Activated T-cell treated with anti-CD3 and anti-CD28 coated beads, Interleukin-2, amount 50 U/mL, for 72 hours (primary cell): ENCODE measurements at regions not wholly inside any gene's neighbourhood (a gene's known extent, or its start where the extent isn't known, plus 50 kb on each side); places are given as distances from the start of the nearest gene placed in this dataset.
A peak's percentile ranks its signal among the peaks of the same experiment; 100 is the strongest.

ENCODE experiments used
- ATAC-seq, 2 donors: fragments of 150-1000 bp; cut with Tn5 transposase; replicated peaks in 1 of 2; 2 replicates each; pipeline ENCODE4 v1.10.0; 2021; ENCODE audit warnings: moderate library complexity in 2 of 2, mild to moderate bottlenecking in 1 of 2
- DNase-seq, 2 donors: peaks; one replicate each; pipeline ENCODE4 v3.0.0; 2021 to 2022; ENCODE audit warnings: mixed read lengths in 1 of 2
- H3K27ac Mint-ChIP-seq: one replicate; pipeline ENCODE4 v1.8.0; 2022; ENCODE audit warnings: mild to moderate bottlenecking, moderate library complexity, mixed read lengths
- H3K27me3 Mint-ChIP-seq: one replicate; pipeline ENCODE4 v1.8.0; 2022; ENCODE audit warnings: low read depth, mixed read lengths
- H3K36me3 Mint-ChIP-seq, 2 donors: one replicate each; pipeline ENCODE4 v1.8.0; 2022; ENCODE audit warnings: mixed read lengths in 2 of 2, mild to moderate bottlenecking in 1 of 2; ENCODE audit not compliant: insufficient read depth in 2 of 2
- H3K4me1 Mint-ChIP-seq: one replicate; pipeline ENCODE4 v1.8.0; 2022; ENCODE audit warnings: low read depth, mixed read lengths
- H3K4me3 Mint-ChIP-seq, 2 donors: one replicate each; pipeline ENCODE4 v1.8.0; 2022; ENCODE audit warnings: mild to moderate bottlenecking in 2 of 2, mixed read lengths in 2 of 2, moderate library complexity in 2 of 2
- H3K9me3 Mint-ChIP-seq, 2 donors: one replicate each; pipeline ENCODE4 v1.8.0; 2022; ENCODE audit warnings: mixed read lengths in 2 of 2

- Mint-ChIP-seq H3K27me3 (no peaks in the 10 kb centered on the region), H3K36me3 (peaks cover 3 to 9% of the 10 kb centered on the region in 2 donors), H3K27ac (no peak overlapping the region), H3K4me1 (peaks cover 33% of the 10 kb centered on the region), H3K9me3 (peaks cover 3 to 4% of the 10 kb centered on the region in 2 donors), H3K4me3 (no peak overlapping the region)
- ATAC-seq (no peak), DNase-seq (no peak)
Observed at GRCh38 chr1:168447871-168448270, 95.9 kb downstream of the XCL2 start.

GRCh38 chr1:168446081-168446480 lies 97.7 kb downstream of the XCL2 start:
- Mint-ChIP-seq H3K27me3 (no peaks in the 10 kb centered on the region), H3K4me3 (no peak overlapping the region), H3K27ac (no peak overlapping the region), H3K4me1 (peaks cover 39% of the 10 kb centered on the region), H3K36me3 (peaks cover 0 to 5% of the 10 kb centered on the region in 2 donors), H3K9me3 (peaks cover 0 to 4% of the 10 kb centered on the region in 2 donors)
- no peak for DNase-seq
- ATAC-seq, result no peak

DNA sequence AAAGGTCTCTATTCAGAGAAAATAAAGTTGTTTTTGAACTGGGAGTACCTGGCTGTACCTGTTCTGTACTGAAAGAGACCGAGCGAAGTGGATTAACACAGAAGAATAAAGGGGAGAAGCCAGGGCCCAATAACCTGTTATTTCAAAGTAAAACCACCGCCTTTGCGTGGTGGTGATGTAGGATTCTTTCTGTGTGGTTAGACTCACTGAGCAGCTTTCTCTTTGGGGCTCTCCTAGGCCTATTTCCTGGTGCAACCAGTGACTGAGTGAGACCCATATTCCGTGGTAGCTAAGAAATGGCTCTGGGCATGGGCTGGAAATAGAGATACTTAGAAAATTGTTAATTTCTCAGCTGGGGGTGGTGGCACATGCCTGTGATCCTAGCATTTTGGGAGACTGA lies 99.9 kb downstream of the XCL2 start:
- DNase-seq, result peak; percentile 28 to 32
- peak; percentile 63 to 67 for ATAC-seq
- Mint-ChIP-seq H3K9me3 (peaks cover 0 to 4% of the 10 kb centered on the region in 2 donors), H3K4me3 (peak overlapping the region; percentile 50 to 59), H3K27me3 (no peaks in the 10 kb centered on the region), H3K4me1 (peaks cover 56% of the 10 kb centered on the region), H3K36me3 (peaks cover 0 to 3% of the 10 kb centered on the region in 2 donors), H3K27ac (peak overlapping the region; percentile 72)

- H3K4me1 Mint-ChIP-seq, result peaks cover 58% of the 10 kb centered on the region
- H3K9me3 Mint-ChIP-seq, result peaks cover 0 to 4% of the 10 kb centered on the region in 2 donors
- ATAC-seq (no peak), DNase-seq (no peak)
- peak overlapping the region; percentile 72 for H3K27ac Mint-ChIP-seq
- peaks cover 0 to 3% of the 10 kb centered on the region in 2 donors for H3K36me3 Mint-ChIP-seq
- H3K4me3 Mint-ChIP-seq, result no peak overlapping the region
- no peaks in the 10 kb centered on the region for H3K27me3 Mint-ChIP-seq
Observed at GRCh38 chr1:168443356-168443755, 100.4 kb downstream of the XCL2 start.

- H3K36me3 Mint-ChIP-seq, result peaks cover 0 to 3% of the 10 kb centered on the region in 2 donors
- no peaks in the 10 kb centered on the region for H3K27me3 Mint-ChIP-seq
- no peak overlapping the region for H3K4me3 Mint-ChIP-seq
- peaks cover 58% of the 10 kb centered on the region for H3K4me1 Mint-ChIP-seq
- ATAC-seq (no peak), DNase-seq (no peak)
- no peak overlapping the region for H3K27ac Mint-ChIP-seq
- peaks cover 0 to 4% of the 10 kb centered on the region in 2 donors for H3K9me3 Mint-ChIP-seq
Observed at GRCh38 chr1:168442931-168443330, 100.9 kb downstream of the XCL2 start.

DNA sequence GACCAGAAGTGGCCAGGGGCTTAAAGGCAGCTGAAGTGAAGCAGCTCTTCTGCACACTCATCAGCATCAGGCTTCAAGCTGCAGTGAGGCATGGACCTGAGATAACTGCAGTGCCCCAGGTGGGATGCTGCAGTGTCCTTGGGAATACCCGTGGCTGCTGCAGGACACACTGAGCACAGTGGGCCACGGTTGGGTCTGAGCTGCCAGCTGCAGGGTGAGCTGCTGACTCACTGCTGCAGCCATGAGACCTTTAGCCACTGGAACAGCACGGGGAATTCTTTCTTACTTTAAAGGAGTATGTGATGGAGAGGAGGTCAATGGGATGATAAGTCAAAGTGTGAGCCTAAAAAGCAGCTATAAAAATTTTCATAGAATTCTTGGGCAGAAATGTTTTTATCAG lies 102.1 kb downstream of the XCL2 start:
- Mint-ChIP-seq H3K36me3 (peaks cover 0 to 3% of the 10 kb centered on the region in 2 donors), H3K4me1 (peaks cover 58% of the 10 kb centered on the region)

DNA sequence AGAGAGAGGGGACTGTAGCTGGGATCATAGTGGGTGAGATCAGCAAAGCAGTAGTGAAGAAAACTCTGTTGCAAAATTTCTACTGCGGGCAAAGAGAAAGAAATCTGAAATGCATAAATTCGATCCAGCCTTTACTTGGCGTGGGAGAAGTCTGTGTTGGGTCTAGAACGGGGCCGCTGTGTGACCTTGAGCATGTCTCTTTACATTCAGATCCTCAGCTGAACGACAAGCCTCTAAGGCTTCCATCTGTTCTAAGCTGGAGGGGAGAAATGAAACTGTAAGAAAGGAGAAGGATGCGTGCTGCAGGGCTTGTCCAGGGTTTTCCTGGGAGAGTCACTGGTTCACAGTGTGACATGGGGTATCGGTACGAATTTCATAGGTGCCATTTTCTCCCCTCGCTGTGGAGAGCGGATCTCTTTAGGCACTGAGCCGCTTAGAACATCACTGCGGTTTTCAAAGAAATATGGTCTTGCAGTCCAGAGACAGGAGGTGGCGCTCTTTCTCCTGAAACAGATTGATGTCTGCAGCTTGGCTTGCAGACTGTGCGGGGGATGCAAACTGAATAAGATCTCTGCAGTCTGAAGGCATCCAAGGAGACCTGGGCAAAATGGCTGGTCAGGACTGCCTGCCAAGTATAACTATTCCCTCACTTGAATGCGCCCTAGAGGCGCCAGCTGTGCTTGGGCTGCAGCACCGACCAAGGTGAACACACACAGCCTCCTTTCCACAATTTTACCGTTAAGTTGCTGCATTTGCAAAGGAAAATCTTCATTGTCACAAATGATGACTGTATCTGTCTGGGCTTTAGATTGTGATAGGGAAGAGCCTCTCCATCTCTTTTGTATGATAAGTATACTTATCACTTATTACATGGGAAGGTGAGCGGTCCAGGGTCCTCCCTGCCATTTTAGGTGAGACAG lies 104.1 kb downstream of the XCL2 start:
- ATAC-seq (peak; percentile 90 to 94), DNase-seq (peak; percentile 80 to 83)
- peaks cover 0 to under 1% of the 10 kb centered on the region in 2 donors for H3K36me3 Mint-ChIP-seq
- H3K27ac Mint-ChIP-seq, result peak overlapping the region; percentile 77
- no peaks in the 10 kb centered on the region for H3K27me3 Mint-ChIP-seq
- H3K4me1 Mint-ChIP-seq, result peaks cover 42% of the 10 kb centered on the region
- H3K9me3 Mint-ChIP-seq, result peaks cover 0 to 2% of the 10 kb centered on the region in 2 donors
- H3K4me3 Mint-ChIP-seq, result peak overlapping the region; percentile 71 to 75

More for the DNA sequence above, 102.1 kb downstream of the XCL2 start:
- H3K27ac Mint-ChIP-seq, result no peak overlapping the region
- H3K9me3 Mint-ChIP-seq, result peaks cover 0 to 4% of the 10 kb centered on the region in 2 donors
- ATAC-seq (no peak), DNase-seq (no peak)
- H3K4me3 Mint-ChIP-seq, result no peak overlapping the region
- no peaks in the 10 kb centered on the region for H3K27me3 Mint-ChIP-seq

DNA sequence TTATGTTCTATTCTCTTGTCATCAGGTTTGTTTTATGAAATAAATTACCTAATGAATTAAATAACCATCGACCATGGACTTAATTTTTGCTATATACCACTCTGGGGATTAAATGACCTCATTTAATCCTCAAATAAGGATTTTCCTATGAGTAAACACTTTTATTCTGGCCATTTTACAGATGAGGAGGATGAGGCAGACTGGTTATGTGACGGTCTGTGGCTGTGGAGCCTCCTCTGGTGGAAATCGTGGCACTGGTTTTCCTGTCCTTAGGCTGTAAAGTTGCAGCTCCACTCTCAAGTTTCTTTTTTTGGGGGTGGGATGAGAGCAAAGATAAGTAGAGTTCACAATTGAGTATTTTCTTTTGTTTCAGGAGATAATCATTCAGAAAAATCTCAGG lies 105.2 kb downstream of the XCL2 start:
- no peak for ATAC-seq

DNA sequence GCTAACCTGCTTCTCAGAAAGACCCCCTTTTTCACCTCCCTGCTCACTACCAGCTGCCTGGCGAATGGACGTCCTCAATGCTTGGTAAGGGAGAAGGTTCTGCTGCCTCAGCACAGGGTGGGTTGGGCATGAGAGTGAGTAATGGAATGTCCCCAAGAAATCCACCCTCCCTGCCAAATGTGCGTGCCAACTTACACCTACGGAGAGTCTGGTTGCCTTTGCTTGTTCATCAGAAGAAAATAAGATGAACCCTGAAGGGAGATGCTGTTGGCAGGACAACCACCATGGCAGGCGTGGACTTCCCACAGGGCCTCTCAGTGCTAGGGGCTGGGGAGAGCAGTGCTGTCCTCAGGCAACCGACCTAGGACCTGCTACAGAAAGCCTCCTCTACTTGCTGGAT lies 106.0 kb downstream of the XCL2 start:
- Mint-ChIP-seq H3K4me3 (no peak overlapping the region), H3K27me3 (no peaks in the 10 kb centered on the region), H3K9me3 (no peaks in the 10 kb centered on the region), H3K4me1 (peaks cover 24% of the 10 kb centered on the region), H3K27ac (no peak overlapping the region), H3K36me3 (no peaks in the 10 kb centered on the region)
- DNase-seq (no peak), ATAC-seq (no peak)

More for the DNA sequence above, 105.2 kb downstream of the XCL2 start:
- DNase-seq, result no peak
- Mint-ChIP-seq H3K9me3 (no peaks in the 10 kb centered on the region), H3K27ac (peak overlapping the region; percentile 77), H3K4me3 (peak overlapping the region; percentile 14 to 75), H3K4me1 (peaks cover 31% of the 10 kb centered on the region), H3K27me3 (no peaks in the 10 kb centered on the region), H3K36me3 (no peaks in the 10 kb centered on the region)

GRCh38 chr1:168435439-168435838 lies 108.4 kb downstream of the XCL2 start:
- H3K27me3 Mint-ChIP-seq, result no peaks in the 10 kb centered on the region
- no peak for DNase-seq
- H3K4me3 Mint-ChIP-seq, result no peak overlapping the region
- H3K9me3 Mint-ChIP-seq, result no peaks in the 10 kb centered on the region
- ATAC-seq, result no peak
- no peak overlapping the region for H3K27ac Mint-ChIP-seq
- H3K36me3 Mint-ChIP-seq, result no peaks in the 10 kb centered on the region
- H3K4me1 Mint-ChIP-seq, result peaks cover 16% of the 10 kb centered on the region

DNA sequence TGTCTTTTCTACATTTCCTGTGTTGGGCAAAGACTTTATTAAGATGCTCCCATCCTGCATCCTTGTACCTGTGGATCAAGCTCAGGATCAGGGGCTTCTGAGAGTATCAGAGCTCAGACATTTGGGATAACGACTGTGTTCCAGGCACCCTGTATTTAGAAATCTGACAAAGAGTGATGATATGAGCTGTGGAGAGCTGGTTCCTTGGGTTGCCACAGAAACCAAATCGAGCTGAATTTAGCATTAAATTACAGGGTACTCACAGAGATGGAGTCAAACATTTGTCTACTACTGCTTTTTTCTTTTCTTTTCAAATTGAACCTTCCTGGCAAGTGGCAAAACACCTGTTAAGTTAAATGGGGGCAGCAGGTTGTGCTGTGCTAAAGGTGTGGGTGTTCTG lies 110.6 kb downstream of the XCL2 start:
- Mint-ChIP-seq H3K4me3 (no peak overlapping the region), H3K9me3 (no peaks in the 10 kb centered on the region), H3K27me3 (no peaks in the 10 kb centered on the region), H3K27ac (no peak overlapping the region), H3K36me3 (no peaks in the 10 kb centered on the region), H3K4me1 (no peaks in the 10 kb centered on the region)
- DNase-seq (no peak), ATAC-seq (no peak)

GRCh38 chr1:168431882-168432281 lies 111.9 kb downstream of the XCL2 start:
- Mint-ChIP-seq H3K27me3 (no peaks in the 10 kb centered on the region), H3K4me3 (no peak overlapping the region), H3K9me3 (no peaks in the 10 kb centered on the region), H3K36me3 (no peaks in the 10 kb centered on the region), H3K27ac (no peak overlapping the region), H3K4me1 (no peaks in the 10 kb centered on the region)
- ATAC-seq, result no peak
- no peak for DNase-seq

DNA sequence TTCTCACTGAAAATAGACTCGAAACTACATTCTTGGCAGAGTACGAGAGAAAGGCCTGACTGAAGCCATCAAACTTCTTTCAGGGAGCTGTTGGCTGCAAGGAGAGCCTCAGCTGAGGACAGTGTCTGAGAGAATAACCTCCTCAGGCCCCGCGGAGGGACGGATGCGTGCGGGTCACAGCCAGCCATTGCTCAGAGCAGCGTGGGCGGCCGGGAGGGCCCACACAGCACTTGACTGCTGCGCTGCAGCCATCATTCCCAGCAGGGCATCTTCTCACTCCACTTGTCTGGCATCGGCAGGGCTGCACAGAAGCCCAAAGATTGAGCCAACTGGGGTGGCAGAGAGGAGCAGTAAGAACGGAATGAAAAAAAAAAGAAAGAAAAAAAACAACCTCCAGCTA lies 113.5 kb downstream of the XCL2 start:
- no peaks in the 10 kb centered on the region for H3K9me3 Mint-ChIP-seq
- ATAC-seq (no peak), DNase-seq (no peak)
- no peaks in the 10 kb centered on the region for H3K4me1 Mint-ChIP-seq
- no peak overlapping the region for H3K27ac Mint-ChIP-seq
- no peaks in the 10 kb centered on the region for H3K27me3 Mint-ChIP-seq
- H3K4me3 Mint-ChIP-seq, result no peak overlapping the region
- H3K36me3 Mint-ChIP-seq, result no peaks in the 10 kb centered on the region
